C4-2B (cell line): ENCODE measurements at regions not wholly inside any gene's neighbourhood (a gene's known extent, or its start where the extent isn't known, plus 50 kb on each side); places are given as distances from the start of the nearest gene placed in this dataset.

Experiments
- ZFX ChIP-seq: fragments of 450-650 bp; IDR thresholded peaks from 2 replicates; pipeline ENCODE4 v1.6.1; 2017
- TF ChIP-seq, protein P1 (sequence below): fragments of 450-650 bp; conservative IDR thresholded peaks from 2 replicates; pipeline ENCODE4 v1.5.1; 2017; ENCODE audit warnings: mild to moderate bottlenecking

DNA sequence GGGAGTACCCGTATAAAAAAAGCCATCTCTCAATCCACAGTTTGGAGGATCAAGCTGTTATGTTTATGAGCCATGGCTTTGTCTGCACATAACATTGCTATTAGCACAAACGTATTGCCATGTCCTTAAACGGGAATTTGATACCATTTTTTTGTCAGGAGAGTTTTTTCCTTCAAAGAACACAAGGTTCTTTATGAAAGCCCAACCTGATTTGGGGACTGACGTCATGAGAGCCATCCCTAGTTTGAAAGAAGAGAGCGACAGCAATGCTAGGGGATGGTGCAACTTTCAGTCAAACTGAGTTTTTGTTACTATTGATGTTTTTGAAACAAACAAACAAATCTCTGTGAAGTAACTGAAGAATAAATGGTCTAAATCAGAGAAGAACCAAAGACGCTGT is 376.6 kb downstream of the EIPR1 start:
- TF ChIP-seq, protein P1, sequence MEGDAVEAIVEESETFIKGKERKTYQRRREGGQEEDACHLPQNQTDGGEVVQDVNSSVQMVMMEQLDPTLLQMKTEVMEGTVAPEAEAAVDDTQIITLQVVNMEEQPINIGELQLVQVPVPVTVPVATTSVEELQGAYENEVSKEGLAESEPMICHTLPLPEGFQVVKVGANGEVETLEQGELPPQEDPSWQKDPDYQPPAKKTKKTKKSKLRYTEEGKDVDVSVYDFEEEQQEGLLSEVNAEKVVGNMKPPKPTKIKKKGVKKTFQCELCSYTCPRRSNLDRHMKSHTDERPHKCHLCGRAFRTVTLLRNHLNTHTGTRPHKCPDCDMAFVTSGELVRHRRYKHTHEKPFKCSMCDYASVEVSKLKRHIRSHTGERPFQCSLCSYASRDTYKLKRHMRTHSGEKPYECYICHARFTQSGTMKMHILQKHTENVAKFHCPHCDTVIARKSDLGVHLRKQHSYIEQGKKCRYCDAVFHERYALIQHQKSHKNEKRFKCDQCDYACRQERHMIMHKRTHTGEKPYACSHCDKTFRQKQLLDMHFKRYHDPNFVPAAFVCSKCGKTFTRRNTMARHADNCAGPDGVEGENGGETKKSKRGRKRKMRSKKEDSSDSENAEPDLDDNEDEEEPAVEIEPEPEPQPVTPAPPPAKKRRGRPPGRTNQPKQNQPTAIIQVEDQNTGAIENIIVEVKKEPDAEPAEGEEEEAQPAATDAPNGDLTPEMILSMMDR = no peak
- TF ChIP-seq ZFX = no peak
